ENCODE measurements at regions not wholly inside any gene's neighbourhood (a gene's known extent, or its start where the extent isn't known, plus 50 kb on each side); places are given as distances from the start of the nearest gene placed in this dataset.

- no peak for TF ChIP-seq CTCF (IDR thresholded peaks at IDR 0.05; ENCODE audit: borderline replicate concordance, control extremely low read depth, extremely low read depth, insufficient read depth, missing control alignments)
- no peak for DNase-seq (ENCODE audit: low spot score)
- in situ Hi-C loops (cut with MboI; ENCODE audit: low sequenced_read_pairs, unreplicated experiment): no loop called here
Measured at GRCh38 chr2:12050396-12050795, 304.0 kb downstream of the LPIN1 start.

GRCh38 chr2:12051831-12052230 is 305.4 kb downstream of the LPIN1 start:
- TF ChIP-seq CTCF (IDR thresholded peaks at IDR 0.05; ENCODE audit: borderline replicate concordance, control extremely low read depth, extremely low read depth, insufficient read depth, missing control alignments): no peak
- in situ Hi-C loops (cut with MboI; ENCODE audit: low sequenced_read_pairs, unreplicated experiment): no loop called here
- no peak for DNase-seq (ENCODE audit: low spot score)

- no peak for TF ChIP-seq CTCF (IDR thresholded peaks at IDR 0.05; ENCODE audit: borderline replicate concordance, control extremely low read depth, extremely low read depth, insufficient read depth, missing control alignments)
- DNase-seq (ENCODE audit: low spot score): no peak
- in situ Hi-C loops (cut with MboI; ENCODE audit: low sequenced_read_pairs, unreplicated experiment): no loop called here
Measured at GRCh38 chr2:12052796-12053195, 306.4 kb downstream of the LPIN1 start.

- in situ Hi-C loops (cut with MboI; ENCODE audit: low sequenced_read_pairs, unreplicated experiment): no loop called here
- no peak for DNase-seq (ENCODE audit: low spot score)
- TF ChIP-seq CTCF (IDR thresholded peaks at IDR 0.05; ENCODE audit: borderline replicate concordance, control extremely low read depth, extremely low read depth, insufficient read depth, missing control alignments): no peak
Measured at GRCh38 chr2:12054956-12055618, 308.7 kb downstream of the LPIN1 start.

- peak; percentile 29 for DNase-seq (ENCODE audit: low spot score)
- in situ Hi-C loops (cut with MboI; ENCODE audit: low sequenced_read_pairs, unreplicated experiment): no loop called here
Measured at GRCh38 chr2:12057436-12058166, 311.2 kb downstream of the LPIN1 start.

More at GRCh38 chr2:12057436-12058166, 311.2 kb downstream of the LPIN1 start:
- TF ChIP-seq CTCF (IDR thresholded peaks at IDR 0.05; ENCODE audit: borderline replicate concordance, control extremely low read depth, extremely low read depth, insufficient read depth, missing control alignments): no peak

Measured in GM13976 (cell line).